Right renal cortex interstitium (tissue), 3 donors: ENCODE measurements at regions not wholly inside any gene's neighbourhood (a gene's known extent, or its start where the extent isn't known, plus 50 kb on each side); places are given as distances from the start of the nearest gene placed in this dataset.
"Not testable (repeated sequence)": the region's sequence is repeated elsewhere in the genome, so short reads cannot be mapped to it uniquely, and the experiment has no call there.

ENCODE experiments used
- DNase-seq, 3 donors: peaks; one replicate each; pipeline ENCODE4 v3.0.0-alpha.2; 2013; ENCODE audit warnings: low read depth in 3 of 3, low spot score in 2 of 3

GRCh38 chr1:118304722-118305359, 119.8 kb upstream of the SPAG17 start:
- no peak for DNase-seq

GRCh38 chr1:118303534-118303933, 118.5 kb upstream of the SPAG17 start:
- DNase-seq, result no peak

- DNase-seq, result no peak
These were observed 118.0 kb upstream of the SPAG17 start for GRCh38 chr1:118303064-118303463.

GRCh38 chr1:118302145-118302544, 117.1 kb upstream of the SPAG17 start:
- DNase-seq, result no peak

- no peak for DNase-seq
These were observed 115.8 kb upstream of the SPAG17 start for GRCh38 chr1:118300808-118301207.

GRCh38 chr1:118298397-118298796, 113.4 kb upstream of the SPAG17 start:
- no peak for DNase-seq

- DNase-seq, result no peak
These were observed 112.5 kb upstream of the SPAG17 start for GRCh38 chr1:118297521-118297920.

- no peak for DNase-seq
These were observed 110.0 kb upstream of the SPAG17 start for GRCh38 chr1:118294875-118295642.

GRCh38 chr1:118291661-118292060, 106.6 kb upstream of the SPAG17 start:
- no peak for DNase-seq

GRCh38 chr1:118290571-118290970, 105.5 kb upstream of the SPAG17 start:
- no peak for DNase-seq

GRCh38 chr1:118290046-118290445, 105.0 kb upstream of the SPAG17 start:
- no peak for DNase-seq

GRCh38 chr1:118280656-118281055, 95.6 kb upstream of the SPAG17 start:
- DNase-seq, result not testable (repeated sequence)

- DNase-seq, result no peak
These were observed 90.6 kb upstream of the SPAG17 start for GRCh38 chr1:118275472-118276115.

GRCh38 chr1:118272884-118273283, 87.9 kb upstream of the SPAG17 start:
- no peak for DNase-seq

GRCh38 chr1:118271883-118272282, 86.9 kb upstream of the SPAG17 start:
- no peak for DNase-seq

GRCh38 chr1:118269598-118269997, 84.6 kb upstream of the SPAG17 start:
- DNase-seq, result no peak

GRCh38 chr1:118266436-118266835, 81.4 kb upstream of the SPAG17 start:
- DNase-seq, result no peak

- no peak for DNase-seq
These were observed 79.3 kb upstream of the SPAG17 start for GRCh38 chr1:118264343-118264742.

- DNase-seq, result no peak
These were observed 77.8 kb upstream of the SPAG17 start for GRCh38 chr1:118262865-118263264.

- DNase-seq, result no peak
These were observed 73.9 kb upstream of the SPAG17 start for GRCh38 chr1:118258975-118259374.

GRCh38 chr1:118257946-118258345, 72.9 kb upstream of the SPAG17 start:
- DNase-seq, result no peak
